ENCODE measurements at regions not wholly inside any gene's neighbourhood (a gene's known extent, or its start where the extent isn't known, plus 50 kb on each side); places are given as distances from the start of the nearest gene placed in this dataset.

GRCh38 chr11:37957717-37958116 lies 1359.7 kb upstream of the RAG2 start:
- ATAC-seq, result no peak
- TF ChIP-seq CTCF (IDR thresholded peaks at IDR 0.05), result no peak
- intact Hi-C loops (cut with DNase I), result no loop called here
- no peaks in the 10 kb centered on the region for H3K4me1 ChIP-seq
- H3K27me3 ChIP-seq (ENCODE audit: insufficient read depth in 3 of 3, low read length in 2 of 3), result no peaks in the 10 kb centered on the region
- no peak overlapping the region for H3K4me3 ChIP-seq
- no peaks in the 10 kb centered on the region for H3K36me3 ChIP-seq (ENCODE audit: insufficient read depth in 1 of 2, low read depth in 1 of 2)
- H3K27ac ChIP-seq, result no peak overlapping the region
- no peak for DNase-seq
- no peaks in the 10 kb centered on the region for H3K9me3 ChIP-seq
- 68 to 73% (median 69%) methylated on average over 1 of the region's 1 CpG for WGBS, 3 donors

GRCh38 chr11:37951996-37952395 lies 1354.0 kb upstream of the RAG2 start:
- WGBS, 3 donors, result 16 to 19% (median 17%) methylated on average over 2 of the region's 2 CpGs
- H3K4me3 ChIP-seq, result no peak overlapping the region
- H3K27ac ChIP-seq, result no peak overlapping the region
- no peak for DNase-seq
- intact Hi-C loops (cut with DNase I), result no loop called here
- no peak for ATAC-seq
- H3K9me3 ChIP-seq, result no peaks in the 10 kb centered on the region
- no peak for TF ChIP-seq CTCF (IDR thresholded peaks at IDR 0.05)
- H3K4me1 ChIP-seq, result no peaks in the 10 kb centered on the region
- H3K27me3 ChIP-seq (ENCODE audit: insufficient read depth in 3 of 3, low read length in 2 of 3), result no peaks in the 10 kb centered on the region
- H3K36me3 ChIP-seq (ENCODE audit: insufficient read depth in 1 of 2, low read depth in 1 of 2), result no peaks in the 10 kb centered on the region

- no peak for TF ChIP-seq CTCF (IDR thresholded peaks at IDR 0.05)
- peaks cover 8% of the 10 kb centered on the region for H3K9me3 ChIP-seq
- no peak for DNase-seq
- no peaks in the 10 kb centered on the region for H3K27me3 ChIP-seq (ENCODE audit: insufficient read depth in 3 of 3, low read length in 2 of 3)
- ATAC-seq, result no peak
- 73 to 81% (median 79%) methylated on average over 3 of the region's 3 CpGs for WGBS, 3 donors
- no peaks in the 10 kb centered on the region for H3K4me1 ChIP-seq
- intact Hi-C loops (cut with DNase I), result no loop called here
- H3K36me3 ChIP-seq (ENCODE audit: insufficient read depth in 1 of 2, low read depth in 1 of 2), result no peaks in the 10 kb centered on the region
- no peak overlapping the region for H3K4me3 ChIP-seq
- H3K27ac ChIP-seq, result no peak overlapping the region
Measured at GRCh38 chr11:37948258-37948657, 1350.2 kb upstream of the RAG2 start.

GRCh38 chr11:37947821-37948220 lies 1349.8 kb upstream of the RAG2 start:
- Histone ChIP-seq H3K36me3 (ENCODE audit: insufficient read depth in 1 of 2, low read depth in 1 of 2) (no peaks in the 10 kb centered on the region), H3K27ac (no peak overlapping the region), H3K27me3 (ENCODE audit: insufficient read depth in 3 of 3, low read length in 2 of 3) (no peaks in the 10 kb centered on the region), H3K9me3 (peaks cover 8% of the 10 kb centered on the region), H3K4me3 (no peak overlapping the region), H3K4me1 (no peaks in the 10 kb centered on the region)
- ATAC-seq (no peak), DNase-seq (no peak)
- intact Hi-C loops (cut with DNase I), result no loop called here
- no peak for TF ChIP-seq CTCF (IDR thresholded peaks at IDR 0.05)
- WGBS, 3 donors, result 48 to 57% (median 49%) methylated on average over 3 of the region's 3 CpGs

GRCh38 chr11:37946155-37946766 lies 1348.2 kb upstream of the RAG2 start:
- peak; percentile 30 for TF ChIP-seq CTCF (IDR thresholded peaks at IDR 0.05)
- DNase-seq (no peak), ATAC-seq (no peak)
- intact Hi-C loops (cut with DNase I), result no loop called here
- Histone ChIP-seq H3K27ac (no peak overlapping the region), H3K27me3 (ENCODE audit: insufficient read depth in 3 of 3, low read length in 2 of 3) (no peaks in the 10 kb centered on the region), H3K4me3 (no peak overlapping the region), H3K4me1 (no peaks in the 10 kb centered on the region), H3K36me3 (ENCODE audit: insufficient read depth in 1 of 2, low read depth in 1 of 2) (no peaks in the 10 kb centered on the region), H3K9me3 (peaks cover 8% of the 10 kb centered on the region)
- WGBS, 3 donors, result 65 to 74% (median 67%) methylated on average over 4 of the region's 4 CpGs

Data from psoas muscle (tissue), 7 donors.